Osteocyte (in vitro differentiated cells): ENCODE measurements at regions not wholly inside any gene's neighbourhood (a gene's known extent, or its start where the extent isn't known, plus 50 kb on each side); places are given as distances from the start of the nearest gene placed in this dataset.

Source experiments
- DNase-seq: peaks from one replicate; pipeline ENCODE4 v3.0.0; 2021; ENCODE audit warnings: mixed read lengths; ENCODE audit not compliant: unreplicated experiment; ENCODE audit errors: extremely low spot score
- H3K27ac Mint-ChIP-seq: one replicate; pipeline ENCODE4 v1.8.0; 2021; ENCODE audit warnings: mild to moderate bottlenecking, mixed read lengths; ENCODE audit not compliant: unreplicated experiment
- H3K27me3 Mint-ChIP-seq: one replicate; pipeline ENCODE4 v1.8.0; 2021; ENCODE audit warnings: mixed read lengths; ENCODE audit not compliant: unreplicated experiment
- H3K36me3 Mint-ChIP-seq: one replicate; pipeline ENCODE4 v1.8.0; 2021; ENCODE audit warnings: mixed read lengths; ENCODE audit not compliant: unreplicated experiment
- H3K4me1 Mint-ChIP-seq: one replicate; pipeline ENCODE4 v1.8.0; 2021; ENCODE audit warnings: mixed read lengths; ENCODE audit not compliant: unreplicated experiment
- H3K4me3 Mint-ChIP-seq: one replicate; pipeline ENCODE4 v1.8.0; 2021; ENCODE audit warnings: mild to moderate bottlenecking, moderate library complexity, mixed read lengths; ENCODE audit not compliant: unreplicated experiment
- H3K9me3 Mint-ChIP-seq: one replicate; pipeline ENCODE4 v1.8.0; 2021; ENCODE audit warnings: mixed read lengths; ENCODE audit not compliant: unreplicated experiment
- TF ChIP-seq, protein P1 (sequence below): fragments of 200-600 bp; sonication (generic); IDR thresholded peaks from 2 replicates; pipeline ENCODE4 v1.5.0; 2021; ENCODE audit warnings: antibody characterized with exemption, mild to moderate bottlenecking, moderate library complexity

DNA sequence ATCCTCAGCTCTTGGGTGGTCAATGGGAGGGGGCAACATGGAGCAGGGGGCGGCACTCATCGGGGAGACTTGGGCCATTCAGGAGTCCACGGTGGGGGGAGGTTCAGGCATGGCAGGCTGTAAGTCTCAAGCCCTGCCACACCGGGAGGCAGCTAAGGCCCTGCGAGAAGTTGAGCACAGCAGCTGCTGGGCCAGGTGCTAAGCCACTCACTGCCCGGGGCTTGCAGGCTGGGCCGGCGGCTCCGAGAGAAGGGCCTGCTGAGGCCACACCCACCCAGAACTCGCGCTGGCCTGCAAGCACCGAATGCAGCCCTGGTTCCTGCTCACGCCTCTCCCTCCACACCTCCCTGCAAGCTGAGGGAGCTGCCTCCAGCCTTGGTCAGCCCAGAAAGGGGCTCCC lies 131.4 kb downstream of the OR4C45 start:
- Mint-ChIP-seq H3K4me1 (no peaks in the 10 kb centered on the region), H3K27me3 (no peaks in the 10 kb centered on the region), H3K9me3 (peaks cover 47% of the 10 kb centered on the region), H3K27ac (no peak overlapping the region), H3K4me3 (no peak overlapping the region), H3K36me3 (no peaks in the 10 kb centered on the region)
- DNase-seq: no peak
- TF ChIP-seq, protein P1, sequence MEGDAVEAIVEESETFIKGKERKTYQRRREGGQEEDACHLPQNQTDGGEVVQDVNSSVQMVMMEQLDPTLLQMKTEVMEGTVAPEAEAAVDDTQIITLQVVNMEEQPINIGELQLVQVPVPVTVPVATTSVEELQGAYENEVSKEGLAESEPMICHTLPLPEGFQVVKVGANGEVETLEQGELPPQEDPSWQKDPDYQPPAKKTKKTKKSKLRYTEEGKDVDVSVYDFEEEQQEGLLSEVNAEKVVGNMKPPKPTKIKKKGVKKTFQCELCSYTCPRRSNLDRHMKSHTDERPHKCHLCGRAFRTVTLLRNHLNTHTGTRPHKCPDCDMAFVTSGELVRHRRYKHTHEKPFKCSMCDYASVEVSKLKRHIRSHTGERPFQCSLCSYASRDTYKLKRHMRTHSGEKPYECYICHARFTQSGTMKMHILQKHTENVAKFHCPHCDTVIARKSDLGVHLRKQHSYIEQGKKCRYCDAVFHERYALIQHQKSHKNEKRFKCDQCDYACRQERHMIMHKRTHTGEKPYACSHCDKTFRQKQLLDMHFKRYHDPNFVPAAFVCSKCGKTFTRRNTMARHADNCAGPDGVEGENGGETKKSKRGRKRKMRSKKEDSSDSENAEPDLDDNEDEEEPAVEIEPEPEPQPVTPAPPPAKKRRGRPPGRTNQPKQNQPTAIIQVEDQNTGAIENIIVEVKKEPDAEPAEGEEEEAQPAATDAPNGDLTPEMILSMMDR: no peak

DNA sequence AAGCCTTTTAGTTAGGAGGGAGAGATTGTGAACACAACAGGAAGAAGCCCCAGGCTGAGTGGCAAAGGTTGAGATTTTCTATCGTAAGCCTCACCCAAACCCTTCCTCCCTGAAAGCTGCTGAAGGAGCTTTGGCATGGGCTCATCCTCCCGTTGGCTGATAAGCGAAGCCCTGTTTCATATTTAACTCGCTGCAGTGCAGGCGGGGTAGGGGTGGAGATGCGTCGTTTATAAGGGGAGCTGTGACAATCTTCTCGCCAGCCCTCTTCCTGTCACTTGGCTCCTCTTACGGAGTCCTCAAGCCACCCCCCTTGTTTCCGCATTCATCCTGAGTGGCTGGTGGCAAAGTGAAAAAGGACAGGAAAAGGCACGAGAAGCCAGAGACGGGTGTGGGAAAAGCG lies 137.0 kb downstream of the OR4C45 start:
- TF ChIP-seq, protein P1: no peak
- Mint-ChIP-seq H3K4me1 (no peaks in the 10 kb centered on the region), H3K4me3 (no peak overlapping the region), H3K27ac (no peak overlapping the region), H3K9me3 (peaks cover 37% of the 10 kb centered on the region), H3K27me3 (no peaks in the 10 kb centered on the region), H3K36me3 (no peaks in the 10 kb centered on the region)
- no peak for DNase-seq

DNA sequence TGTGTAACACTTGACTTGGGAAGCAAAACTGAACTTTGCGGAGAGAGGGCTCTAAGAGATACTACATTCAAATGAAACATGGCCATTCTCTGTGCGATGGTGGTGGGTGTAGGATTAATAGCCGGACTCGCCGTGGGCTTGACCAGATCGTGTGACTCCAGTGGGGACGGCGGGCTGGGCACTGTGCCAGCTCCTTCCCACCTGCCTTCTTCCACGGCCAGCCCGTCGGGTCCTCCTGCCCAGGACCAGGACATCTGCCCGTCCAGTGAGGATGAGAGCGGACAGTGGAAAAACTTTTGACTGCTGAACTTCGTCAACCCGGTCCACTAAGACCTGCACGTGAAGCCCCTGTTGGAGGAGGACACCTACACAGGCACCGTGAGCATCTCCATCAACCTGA lies 137.4 kb downstream of the OR4C45 start:
- no peaks in the 10 kb centered on the region for H3K36me3 Mint-ChIP-seq
- no peak overlapping the region for H3K4me3 Mint-ChIP-seq
- no peak for DNase-seq
- no peaks in the 10 kb centered on the region for H3K4me1 Mint-ChIP-seq
- TF ChIP-seq, protein P1: no peak
- peaks cover 42% of the 10 kb centered on the region for H3K9me3 Mint-ChIP-seq
- no peak overlapping the region for H3K27ac Mint-ChIP-seq
- H3K27me3 Mint-ChIP-seq: no peaks in the 10 kb centered on the region

DNA sequence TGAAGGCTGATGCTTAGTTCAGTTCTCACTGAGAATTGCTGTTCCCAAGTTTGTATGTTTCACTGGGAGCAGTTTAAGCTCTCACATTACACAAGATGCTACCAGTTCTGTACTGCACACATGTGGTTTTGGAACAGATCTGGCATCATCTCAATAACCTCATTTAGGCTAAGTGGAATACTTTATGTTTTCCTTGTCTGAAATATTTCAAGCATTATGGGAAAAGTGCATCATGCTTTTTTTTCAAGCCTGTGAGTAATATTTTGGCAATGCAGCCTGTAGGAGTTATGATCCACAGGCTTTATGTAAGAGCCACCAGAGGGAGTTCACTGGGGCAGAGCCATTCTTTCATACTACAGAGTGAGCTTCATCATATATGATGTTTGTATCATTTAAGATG lies 141.5 kb downstream of the OR4C45 start:
- TF ChIP-seq, protein P1: no peak
- no peaks in the 10 kb centered on the region for H3K4me1 Mint-ChIP-seq
- no peak for DNase-seq

DNA sequence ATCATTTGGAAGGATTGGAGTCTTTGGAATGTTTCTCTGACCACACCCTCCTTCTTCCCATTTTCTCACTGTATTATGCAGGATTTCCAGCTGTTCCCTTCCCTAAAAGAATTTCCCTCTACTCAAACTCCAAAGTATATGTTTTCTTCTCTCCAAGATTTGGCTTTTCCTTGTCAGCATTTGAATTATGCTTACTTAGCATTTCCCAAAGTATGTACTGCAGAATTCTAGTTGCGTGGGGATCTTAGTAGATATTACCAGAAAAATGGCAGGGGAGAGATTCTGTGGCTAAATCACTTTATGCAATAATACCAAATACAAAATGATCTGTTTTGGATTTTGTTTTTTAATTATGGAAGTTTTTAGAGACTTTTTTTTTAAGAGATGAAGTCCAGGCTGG lies 142.3 kb downstream of the OR4C45 start:
- DNase-seq: no peak

More for the DNA sequence above, 141.5 kb downstream of the OR4C45 start:
- H3K27me3 Mint-ChIP-seq: no peaks in the 10 kb centered on the region
- no peak overlapping the region for H3K27ac Mint-ChIP-seq
- H3K36me3 Mint-ChIP-seq: no peaks in the 10 kb centered on the region
- no peak overlapping the region for H3K4me3 Mint-ChIP-seq
- H3K9me3 Mint-ChIP-seq: peaks cover 38% of the 10 kb centered on the region

More for the DNA sequence above, 142.3 kb downstream of the OR4C45 start:
- Mint-ChIP-seq H3K27me3 (no peaks in the 10 kb centered on the region), H3K9me3 (peaks cover 38% of the 10 kb centered on the region), H3K36me3 (no peaks in the 10 kb centered on the region), H3K4me1 (no peaks in the 10 kb centered on the region), H3K4me3 (no peak overlapping the region), H3K27ac (no peak overlapping the region)
- TF ChIP-seq, protein P1: no peak
